IPS-NIHi7 (cell line): ENCODE measurements at regions not wholly inside any gene's neighbourhood (a gene's known extent, or its start where the extent isn't known, plus 50 kb on each side); places are given as distances from the start of the nearest gene placed in this dataset.

ENCODE experiments used
- DNase-seq: peaks from one replicate; pipeline ENCODE4 v3.0.0; 2012; ENCODE audit warnings: mixed read lengths; ENCODE audit errors: extremely low spot score

- no peak for DNase-seq
These were observed 664.6 kb downstream of the BCL11B start for GRCh38 chr14:98607341-98607910.

GRCh38 chr14:98608071-98609060, 663.6 kb downstream of the BCL11B start:
- DNase-seq: no peak

- DNase-seq: no peak
These were observed 659.4 kb downstream of the BCL11B start for GRCh38 chr14:98612434-98613200.

DNA sequence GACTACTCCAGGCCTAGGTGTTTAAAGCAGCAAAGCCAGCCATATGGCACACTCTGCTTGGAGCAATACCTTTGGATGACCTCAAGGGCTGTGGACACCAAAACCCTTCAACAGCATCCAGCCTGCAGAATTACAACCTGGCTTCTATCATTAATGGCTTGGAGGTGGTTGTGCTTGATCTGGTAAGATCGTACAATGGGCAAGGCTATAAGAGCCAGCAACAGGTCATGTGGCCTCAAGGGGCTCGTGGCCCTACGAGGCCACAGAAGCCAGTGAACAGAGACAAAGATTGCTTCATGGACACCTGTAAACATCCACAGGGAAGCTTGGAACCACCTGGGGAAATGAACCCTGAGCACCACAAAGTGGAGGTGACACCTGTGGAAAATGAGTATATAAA, 657.3 kb downstream of the BCL11B start:
- no peak for DNase-seq

- no peak for DNase-seq
These were observed 649.6 kb downstream of the BCL11B start for GRCh38 chr14:98622208-98623051.

GRCh38 chr14:98623788-98624415, 648.1 kb downstream of the BCL11B start:
- DNase-seq: no peak

DNA sequence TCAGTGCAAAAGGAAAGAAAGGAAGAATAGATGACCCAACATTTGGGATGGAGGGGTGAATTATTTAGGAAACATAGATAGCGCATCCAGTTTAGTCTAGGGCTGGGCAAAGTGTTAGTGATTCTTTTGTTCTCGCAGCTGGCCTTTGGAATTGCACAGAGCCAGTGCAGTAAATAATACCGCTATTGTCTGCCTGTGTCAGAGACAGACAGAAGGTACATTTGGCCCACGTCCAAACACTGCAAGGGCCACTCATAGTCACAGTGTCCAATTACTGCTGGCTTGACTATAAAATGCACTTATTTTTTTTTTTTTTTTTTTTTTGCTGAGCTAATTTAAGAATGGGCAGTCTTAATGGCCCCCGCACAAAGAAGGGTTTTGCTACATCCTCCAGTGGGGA, 638.6 kb downstream of the BCL11B start:
- DNase-seq: no peak

GRCh38 chr14:98634043-98634820, 637.8 kb downstream of the BCL11B start:
- DNase-seq: no peak

- no peak for DNase-seq
These were observed 633.6 kb downstream of the BCL11B start for GRCh38 chr14:98638366-98638765.

DNA sequence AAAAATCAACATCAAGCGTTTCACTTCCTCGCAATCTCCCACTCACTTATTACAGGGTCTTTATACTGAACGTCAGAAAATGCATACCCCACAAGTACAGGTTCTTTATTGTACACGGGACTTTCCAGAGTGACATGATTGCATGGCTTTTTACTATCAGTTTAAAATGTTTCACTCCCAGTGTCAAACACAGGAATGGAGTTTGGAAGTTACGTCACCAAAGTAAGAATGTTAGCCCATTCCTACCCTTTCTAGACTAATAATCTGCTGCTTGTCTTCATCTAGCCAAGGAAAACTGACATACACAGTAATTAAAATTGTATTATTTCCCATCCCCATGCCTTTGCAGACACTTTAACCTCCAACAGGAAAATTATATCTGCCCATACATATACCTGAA, 624.2 kb downstream of the BCL11B start:
- DNase-seq: no peak

- peak; percentile 30 for DNase-seq
These were observed 621.0 kb downstream of the BCL11B start for GRCh38 chr14:98651037-98651436.

GRCh38 chr14:98665007-98665406, 607.0 kb downstream of the BCL11B start:
- DNase-seq: no peak

DNA sequence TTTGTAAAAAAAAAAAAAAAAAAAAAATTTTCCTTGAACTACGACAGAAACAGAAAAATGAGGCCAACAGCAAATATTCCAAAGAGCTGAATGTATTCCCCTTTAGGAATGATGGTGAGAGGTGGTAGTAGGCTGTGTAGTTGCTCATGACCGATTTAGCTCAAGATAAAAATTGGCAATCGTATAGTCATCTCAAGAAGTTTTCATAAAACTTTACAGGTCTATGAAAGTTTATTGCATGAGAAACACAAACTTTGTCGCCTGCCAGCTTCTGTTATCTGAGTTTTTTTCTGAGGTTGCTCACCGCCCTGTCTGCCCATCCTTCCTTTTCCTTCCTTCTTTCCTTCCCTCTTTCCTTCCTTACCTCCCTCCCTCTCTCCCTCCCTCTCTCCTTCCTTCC, 605.5 kb downstream of the BCL11B start:
- no peak for DNase-seq

GRCh38 chr14:98682033-98682432, 590.0 kb downstream of the BCL11B start:
- no peak for DNase-seq

DNA sequence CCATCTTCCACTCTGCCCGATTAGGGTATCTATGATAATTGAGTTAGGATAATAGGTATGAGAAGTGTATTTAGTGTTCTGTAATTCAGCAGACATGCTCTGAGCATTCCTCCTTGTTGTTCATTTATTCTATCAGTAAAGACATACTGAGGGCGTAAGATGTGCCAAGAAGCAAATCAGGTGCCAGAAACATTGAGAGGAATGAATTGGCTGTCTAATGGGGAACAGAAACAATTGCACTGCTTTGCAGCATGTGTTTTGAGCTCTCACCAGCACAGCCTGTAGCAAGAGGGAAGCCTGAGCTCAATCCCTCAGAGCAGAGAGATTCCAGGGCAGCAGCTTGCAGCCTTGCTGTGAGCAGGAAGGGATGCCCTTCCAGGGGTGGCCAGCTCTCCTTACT, 589.3 kb downstream of the BCL11B start:
- no peak for DNase-seq

- no peak for DNase-seq
These were observed 587.5 kb downstream of the BCL11B start for GRCh38 chr14:98684468-98684867.

DNA sequence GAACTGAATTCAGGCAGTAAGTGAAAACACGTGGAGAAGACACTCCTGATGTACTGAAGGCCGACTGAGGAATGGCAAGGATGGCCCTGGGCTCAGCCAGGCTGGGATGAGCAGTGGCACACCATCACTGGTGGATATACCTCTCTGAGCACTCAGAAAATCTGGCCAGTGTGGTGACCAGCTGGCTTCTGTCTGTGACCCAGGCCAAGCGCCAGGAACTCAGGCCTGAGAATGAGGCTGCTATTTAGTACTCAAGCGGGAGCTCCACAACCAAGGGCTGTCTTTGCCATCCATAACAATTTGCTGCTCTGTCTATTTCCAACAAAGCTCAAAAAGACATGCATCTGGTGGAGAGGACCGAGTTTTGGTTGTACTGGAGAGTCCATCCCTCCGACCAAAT, 586.3 kb downstream of the BCL11B start:
- DNase-seq: no peak

DNA sequence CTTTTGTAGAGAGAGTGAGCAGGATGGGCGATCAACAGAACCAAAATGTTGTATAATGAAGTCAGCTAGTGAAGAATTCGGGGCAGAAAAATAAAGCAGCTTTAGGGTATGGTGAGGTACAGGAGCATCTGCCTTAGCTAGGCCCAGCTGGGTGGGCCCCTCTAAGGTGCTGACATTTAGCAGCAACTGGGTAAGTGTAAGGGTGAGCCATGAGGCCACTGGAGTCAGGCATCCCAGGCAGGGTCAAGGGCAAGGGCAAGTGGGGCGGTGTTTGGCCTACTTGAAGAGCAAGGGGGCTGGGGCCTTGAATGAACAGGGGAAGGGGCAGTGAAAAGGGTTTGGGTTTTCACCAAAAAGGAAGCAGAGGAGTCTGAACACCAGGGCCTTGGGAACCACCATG, 583.6 kb downstream of the BCL11B start:
- no peak for DNase-seq

DNA sequence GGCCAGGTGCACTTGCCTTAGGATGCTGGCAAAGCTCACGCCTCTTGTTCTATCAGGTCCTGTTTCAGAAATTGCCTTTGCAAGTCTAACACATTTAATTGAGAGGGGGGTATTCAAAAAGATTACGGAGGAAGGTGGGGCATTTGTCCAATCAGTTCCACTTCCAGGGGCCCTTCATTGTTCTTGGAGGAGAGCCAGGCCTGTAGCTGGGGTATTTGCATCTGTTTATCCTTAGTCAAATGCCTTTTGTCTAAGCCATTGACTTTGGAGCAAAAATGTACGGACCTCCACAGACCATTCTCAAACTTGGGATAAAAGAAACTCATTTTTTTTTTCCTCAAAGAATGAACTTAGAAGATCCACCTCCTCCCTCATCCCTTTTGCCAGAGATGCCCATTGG, 582.0 kb downstream of the BCL11B start:
- no peak for DNase-seq

DNA sequence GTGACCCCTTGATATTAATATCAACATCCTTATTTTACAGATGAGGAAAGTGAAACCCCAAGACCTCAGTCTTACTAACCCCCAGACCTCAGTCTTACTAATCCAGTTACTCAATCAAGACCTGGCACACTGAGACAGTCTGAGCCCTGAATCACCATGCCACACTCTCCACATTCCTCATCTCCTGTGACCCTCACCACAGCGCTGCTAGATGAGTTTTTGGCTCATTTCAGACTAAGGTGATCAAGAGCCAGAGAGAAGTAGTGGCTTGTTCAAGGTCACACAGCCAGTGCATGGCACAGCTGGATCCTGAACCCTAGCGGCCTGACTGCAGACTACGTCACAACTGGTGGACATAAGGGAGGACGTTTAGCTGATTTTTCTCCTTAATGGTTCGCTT, 579.2 kb downstream of the BCL11B start:
- DNase-seq: no peak
